NCI-H1436 (cell line): ENCODE measurements at regions not wholly inside any gene's neighbourhood (a gene's known extent, or its start where the extent isn't known, plus 50 kb on each side); places are given as distances from the start of the nearest gene placed in this dataset.

Experiments used
- DNase-seq: peaks from one replicate; lab custom pipeline; 2025; lab: John Stamatoyannopoulos, UW

DNA sequence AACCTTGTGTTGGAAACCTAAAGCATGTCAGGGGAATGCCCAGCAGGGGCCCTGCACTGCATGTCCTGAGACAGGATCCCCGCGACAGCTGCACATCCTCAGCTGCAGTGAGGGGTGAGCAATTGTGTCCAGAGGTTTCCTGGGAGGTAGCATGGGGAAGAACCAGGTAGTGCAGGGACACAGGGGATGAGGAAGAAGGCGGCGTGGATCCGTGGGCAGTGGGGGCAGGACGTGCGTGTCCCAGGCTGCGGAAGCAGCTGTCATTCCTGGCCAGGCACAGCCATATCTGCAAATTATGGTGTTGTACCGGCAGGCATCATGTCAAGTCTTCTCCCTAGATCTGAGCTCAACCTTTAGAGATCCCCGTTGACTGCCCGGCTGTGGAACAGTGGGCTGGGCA lies 238.2 kb upstream of the MYT1L start:
- DNase-seq = no peak

DNA sequence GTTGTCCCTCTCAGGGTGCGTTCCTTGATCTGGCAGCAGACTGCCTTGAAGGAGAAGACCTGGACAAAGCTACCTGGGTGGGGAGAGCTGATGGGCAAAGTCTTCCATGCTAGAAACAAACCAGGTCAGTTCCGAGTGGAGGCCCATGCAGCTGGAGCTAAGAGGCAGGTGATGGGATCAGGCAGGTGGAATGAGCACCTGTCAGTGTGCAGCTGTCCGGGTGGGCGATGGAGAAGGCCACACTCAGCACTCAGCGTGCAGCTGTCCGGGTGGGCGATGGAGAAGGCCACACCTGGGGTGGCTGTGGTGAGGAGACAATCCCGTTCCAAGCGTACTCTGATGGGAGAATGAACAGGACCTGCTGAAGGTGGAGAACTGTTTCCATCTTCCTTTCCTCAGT lies 237.3 kb upstream of the MYT1L start:
- DNase-seq = no peak

DNA sequence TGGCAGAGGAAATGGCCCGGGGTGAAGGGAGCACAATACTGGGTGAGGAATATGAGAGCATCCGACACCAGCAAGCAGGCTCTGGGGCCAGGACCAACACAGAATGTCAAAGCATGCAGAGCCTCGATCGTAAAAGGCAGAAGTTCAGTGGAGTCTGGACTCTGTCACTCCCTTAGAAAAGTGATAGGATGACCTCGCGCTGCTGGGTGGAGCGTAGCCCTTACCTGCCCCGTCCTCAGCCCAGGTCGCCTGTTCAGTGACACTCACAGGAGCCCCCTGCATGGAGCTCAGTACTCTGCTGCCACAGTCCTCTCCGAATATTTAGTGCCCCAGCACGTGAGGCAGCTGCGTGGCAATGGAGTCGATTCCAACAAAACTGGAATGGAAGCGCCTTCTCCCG lies 236.7 kb upstream of the MYT1L start:
- no peak for DNase-seq

DNA sequence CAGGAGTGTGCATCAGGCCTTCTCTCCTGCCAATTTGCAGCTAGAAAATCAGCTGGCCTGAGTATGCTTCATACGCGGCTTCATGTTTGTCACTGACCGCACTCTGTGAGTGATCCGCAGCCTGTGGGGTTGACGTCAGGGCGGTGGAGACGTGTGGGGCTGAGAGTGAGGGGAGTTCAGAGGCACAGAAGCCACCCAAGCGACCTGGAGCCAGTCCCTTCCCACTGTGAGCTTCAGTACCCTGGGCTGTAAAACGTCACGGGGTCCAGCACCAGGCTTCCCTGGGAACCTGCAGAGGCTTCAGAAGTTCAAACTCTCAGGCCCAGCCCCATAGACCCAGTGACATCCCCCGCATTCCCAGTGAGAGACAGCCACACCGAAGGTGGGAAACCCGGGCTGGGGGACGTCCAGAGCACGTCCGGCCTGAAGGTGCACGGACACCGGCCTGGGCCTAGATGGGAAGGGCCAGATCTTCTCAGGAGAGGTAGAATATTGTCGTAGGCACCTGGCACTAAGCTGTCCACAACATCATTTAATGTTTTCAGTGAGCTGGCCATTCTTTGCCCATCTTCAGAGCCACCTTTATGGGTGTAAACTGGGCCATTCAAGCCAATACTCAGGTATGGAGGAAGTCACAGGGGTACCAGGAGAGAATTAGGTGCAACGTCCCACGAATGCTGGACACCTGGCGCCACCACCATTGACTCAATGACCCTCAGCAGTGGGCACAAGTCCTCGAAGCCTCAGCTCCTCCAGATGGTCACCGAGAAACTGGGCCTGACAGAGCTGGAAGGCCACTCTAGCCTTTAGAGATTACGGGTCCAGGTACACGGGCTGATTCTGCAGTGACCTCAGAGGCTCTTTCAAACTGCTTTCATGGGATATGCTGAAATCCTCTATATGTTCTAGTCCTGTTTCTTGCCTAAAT lies 235.6 kb upstream of the MYT1L start:
- no peak for DNase-seq

GRCh38 chr2:2565671-2566070 lies 234.6 kb upstream of the MYT1L start:
- DNase-seq = no peak

- peak; percentile 88 for DNase-seq
These were observed 233.4 kb upstream of the MYT1L start for GRCh38 chr2:2564300-2565078.

DNA sequence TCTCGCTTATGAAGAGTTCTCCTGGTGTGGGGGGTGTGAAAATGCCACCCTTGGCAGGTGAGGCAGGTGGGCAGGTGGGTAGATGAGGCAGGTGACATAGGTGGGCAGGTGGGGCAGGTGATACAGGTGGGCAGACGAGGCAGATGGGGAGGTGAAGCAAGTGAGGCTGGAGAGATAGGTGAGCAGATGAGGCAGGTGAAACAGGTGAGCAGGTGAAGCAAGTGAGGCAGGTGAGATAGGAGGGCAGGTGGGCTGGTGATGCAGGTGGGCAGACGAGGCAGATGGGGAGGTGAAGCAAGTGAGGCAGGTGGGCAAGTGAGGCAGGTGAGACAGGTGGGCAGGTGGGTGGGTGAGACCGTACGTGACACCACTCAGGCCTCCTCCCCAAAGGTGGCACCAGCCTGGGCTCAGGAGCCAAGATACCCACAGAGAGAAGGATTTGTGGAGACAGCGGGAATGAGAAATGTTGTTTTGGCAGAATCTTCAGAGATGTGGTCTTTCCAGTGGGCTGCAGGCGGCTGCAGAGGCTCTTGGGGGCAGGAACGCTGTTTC lies 232.3 kb upstream of the MYT1L start:
- no peak for DNase-seq

DNA sequence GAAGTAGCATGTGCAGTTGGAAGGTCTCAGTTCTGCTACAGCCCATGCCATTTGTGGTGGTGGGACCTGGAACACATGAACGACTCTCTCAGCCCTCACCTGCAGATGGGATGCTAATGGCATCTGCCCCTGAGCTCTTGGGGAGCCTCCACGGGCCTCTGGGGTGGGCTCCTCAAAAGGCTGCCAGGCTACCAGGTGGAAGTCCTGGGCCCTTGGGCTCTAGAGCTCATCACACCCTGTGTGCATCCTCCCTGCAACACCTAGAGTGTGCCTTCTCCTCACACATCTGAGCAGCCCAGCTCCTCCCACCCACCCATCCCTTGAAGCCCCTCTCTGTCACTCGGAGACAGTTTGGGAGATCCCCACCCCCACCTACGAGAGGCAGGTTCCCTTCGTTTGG lies 231.8 kb upstream of the MYT1L start:
- DNase-seq = no peak

DNA sequence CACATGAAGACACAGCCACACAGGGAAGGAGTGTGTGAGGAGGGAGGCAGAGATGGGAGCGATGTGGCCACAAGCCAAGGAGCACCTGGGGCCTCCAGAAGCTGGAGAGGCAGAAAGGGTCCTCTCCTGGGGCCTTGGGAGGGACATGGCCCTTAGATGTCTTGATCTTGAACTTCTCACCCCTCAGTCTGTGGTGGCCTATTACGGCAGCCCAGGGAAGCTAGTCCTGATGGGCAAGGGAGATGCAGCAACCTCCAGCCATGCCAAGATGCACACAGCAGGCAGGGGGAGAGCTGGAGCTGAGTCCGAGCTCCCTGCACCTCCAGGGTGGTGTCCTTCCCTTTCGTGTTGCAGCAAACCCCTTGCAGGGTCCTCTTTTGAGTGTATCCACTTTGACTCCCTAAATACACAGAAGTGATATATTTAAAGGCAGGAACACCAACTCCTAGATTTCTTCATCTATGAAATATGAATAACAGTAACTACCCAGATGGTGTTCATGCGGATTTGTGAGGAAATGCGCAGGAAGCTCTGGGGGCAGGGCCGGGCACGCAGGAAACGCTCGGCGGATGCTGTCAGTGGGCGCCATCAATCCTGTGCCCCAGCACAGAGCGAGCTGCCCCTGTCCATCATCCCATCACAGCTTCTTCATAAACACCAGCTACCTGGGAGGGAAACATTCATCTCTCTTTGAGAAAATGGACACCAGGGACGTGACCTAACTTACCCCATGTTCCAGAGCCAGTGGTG lies 230.4 kb upstream of the MYT1L start:
- no peak for DNase-seq

DNA sequence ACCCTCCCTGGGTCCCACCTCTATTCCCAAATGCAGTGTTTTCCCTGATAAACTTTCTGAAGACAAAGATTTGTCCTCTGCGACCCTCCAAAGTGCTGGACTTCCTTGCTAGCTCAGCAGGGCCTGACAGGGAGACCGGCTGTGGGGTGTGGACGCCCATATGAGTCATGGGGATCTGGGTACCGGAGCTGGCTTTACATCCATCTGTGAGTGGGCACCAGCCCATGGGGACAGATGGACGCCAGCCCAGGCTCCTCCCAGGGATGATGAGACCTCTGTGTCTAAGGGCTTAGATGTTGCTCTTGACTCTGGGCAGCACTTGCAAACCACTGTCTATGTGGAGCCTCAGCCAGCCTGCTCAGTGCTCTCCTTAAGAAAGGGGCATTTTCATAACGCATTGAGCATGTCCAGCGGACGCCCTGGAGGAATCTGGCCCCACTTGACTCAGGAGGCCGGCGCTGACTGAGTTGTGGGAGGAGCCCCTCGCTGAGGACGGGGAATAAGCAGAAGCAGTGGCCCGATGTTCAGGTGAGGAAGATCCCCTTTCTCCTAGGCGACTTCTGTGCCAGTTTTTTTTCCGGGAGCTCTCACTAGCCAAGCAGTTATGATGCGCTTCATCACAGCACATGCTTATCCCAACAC lies 229.4 kb upstream of the MYT1L start:
- no peak for DNase-seq

GRCh38 chr2:2558476-2558875 lies 227.4 kb upstream of the MYT1L start:
- DNase-seq = no peak

DNA sequence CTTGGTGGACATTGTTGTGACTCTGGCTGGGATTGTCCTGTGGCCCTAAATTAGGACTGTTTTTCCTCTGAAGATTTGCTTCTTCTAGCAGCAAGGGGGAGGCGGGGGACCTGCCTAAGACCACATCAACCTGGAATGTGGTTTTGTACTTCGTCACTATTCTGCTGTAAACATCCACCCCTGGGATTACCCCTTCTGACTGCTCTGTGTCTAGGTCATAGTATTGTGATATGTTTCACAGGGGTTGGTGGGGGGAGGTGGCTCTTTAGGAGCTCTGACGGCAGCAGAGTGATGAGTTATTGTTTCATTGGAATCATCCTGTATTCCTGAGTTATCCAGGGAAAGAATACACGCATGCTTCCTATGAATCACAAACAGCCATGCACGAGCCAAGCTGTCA lies 226.4 kb upstream of the MYT1L start:
- DNase-seq = no peak

DNA sequence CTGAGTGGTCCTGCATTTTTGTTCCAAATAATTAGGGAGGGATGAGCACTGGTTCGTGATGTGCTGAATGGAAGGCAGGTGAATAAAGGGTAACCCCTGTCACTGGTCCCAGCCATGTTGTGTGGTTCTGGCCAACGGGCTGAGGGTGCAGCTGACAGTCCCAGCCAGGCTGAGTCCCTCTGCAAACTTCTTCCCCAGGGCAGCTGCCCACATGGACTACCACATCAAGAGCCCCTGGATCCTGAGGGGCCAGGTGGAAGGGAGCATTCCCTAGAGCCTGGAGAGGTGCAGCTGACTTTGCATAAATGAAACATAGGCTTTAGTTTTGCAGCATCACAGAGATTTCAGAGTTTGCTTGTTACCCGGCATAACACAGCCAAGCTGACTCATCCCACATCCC lies 219.8 kb upstream of the MYT1L start:
- DNase-seq = no peak

DNA sequence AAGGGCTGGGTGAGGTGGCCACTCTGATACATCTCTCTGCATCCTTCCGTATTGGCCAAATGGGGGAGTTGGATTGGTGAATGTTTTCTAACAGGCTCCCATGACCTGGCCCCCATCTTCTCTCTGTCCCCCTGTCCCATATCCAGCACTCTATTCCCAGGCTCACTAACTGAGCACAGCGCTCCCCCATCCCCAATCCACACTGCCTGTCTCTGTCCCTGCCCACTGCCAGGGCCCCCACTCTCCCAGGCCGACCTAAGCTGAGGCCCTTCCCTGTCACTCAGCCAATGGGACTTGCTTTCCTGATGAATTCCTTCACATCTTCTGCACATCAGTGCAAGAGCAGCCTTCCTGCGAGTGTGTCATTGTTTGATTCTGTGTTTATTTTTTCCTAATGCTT lies 216.8 kb upstream of the MYT1L start:
- DNase-seq = no peak

DNA sequence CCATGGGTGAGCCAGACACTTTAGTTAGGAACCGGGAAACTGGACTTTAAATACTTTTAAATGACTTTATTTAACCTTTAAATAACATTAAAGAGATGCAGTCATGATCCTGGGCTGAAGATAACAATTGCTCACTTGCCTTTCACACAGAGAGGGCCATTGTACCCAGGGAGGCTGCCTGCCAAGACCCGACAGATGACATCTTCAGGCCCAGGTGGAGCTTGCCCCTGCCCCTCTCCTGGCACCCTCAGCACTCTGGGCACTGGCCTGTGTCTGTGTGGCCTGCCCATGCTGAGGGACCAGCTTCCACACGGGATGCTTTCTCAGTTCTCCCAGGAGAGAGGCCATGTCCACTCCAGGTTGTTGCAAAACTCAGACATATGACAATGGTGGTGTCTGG lies 216.4 kb upstream of the MYT1L start:
- no peak for DNase-seq

DNA sequence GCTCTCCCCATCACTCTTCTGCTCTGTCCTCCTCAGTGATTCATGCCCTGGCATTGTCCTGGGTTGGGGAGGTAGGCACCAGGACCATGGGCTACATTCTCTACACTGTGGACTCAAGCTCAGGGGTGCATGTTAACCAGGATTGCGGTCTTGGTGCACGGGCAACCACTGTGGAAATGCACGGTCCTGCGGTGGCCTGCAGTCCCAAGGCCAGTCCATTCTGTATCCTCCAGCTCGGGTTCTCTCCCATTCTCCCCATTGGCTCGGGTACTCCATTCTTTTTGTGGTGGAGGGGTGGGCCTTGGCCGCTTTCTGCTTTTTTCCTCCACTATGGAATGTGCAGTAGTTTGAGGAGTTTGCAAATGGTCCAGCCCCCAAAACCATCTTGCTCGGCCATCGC lies 215.0 kb upstream of the MYT1L start:
- DNase-seq = no peak

GRCh38 chr2:2542966-2543611 lies 212.0 kb upstream of the MYT1L start:
- DNase-seq = no peak

GRCh38 chr2:2542316-2542715 lies 211.2 kb upstream of the MYT1L start:
- DNase-seq = no peak

GRCh38 chr2:2540406-2540805 lies 209.3 kb upstream of the MYT1L start:
- DNase-seq = no peak

- DNase-seq = peak; percentile 31
These were observed 205.5 kb upstream of the MYT1L start for GRCh38 chr2:2536416-2537056.

DNA sequence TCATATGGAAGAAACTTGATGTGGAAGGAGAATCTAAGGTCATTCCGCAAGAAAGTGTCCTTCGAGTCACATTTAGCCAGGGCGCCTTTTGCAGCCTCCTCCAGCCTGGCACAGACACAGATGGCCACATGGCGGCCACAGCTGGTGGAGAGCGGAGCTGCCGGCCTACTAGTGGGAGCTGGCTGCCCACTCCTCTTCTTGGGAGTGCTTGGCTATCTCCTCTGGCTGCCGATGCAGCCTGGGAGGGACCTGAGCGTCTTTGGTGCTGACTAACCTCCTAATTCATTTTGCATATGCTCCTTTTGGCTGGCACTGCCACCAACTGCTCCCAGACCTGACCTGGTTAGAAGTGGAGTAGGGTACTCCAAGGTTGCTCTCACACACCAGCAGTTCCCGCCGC lies 199.3 kb upstream of the MYT1L start:
- DNase-seq = no peak
